NB4 (cell line): ENCODE measurements at regions not wholly inside any gene's neighbourhood (a gene's known extent, or its start where the extent isn't known, plus 50 kb on each side); places are given as distances from the start of the nearest gene placed in this dataset.

Experiments used
- DNase-seq: peaks from one replicate; pipeline ENCODE4 v3.0.0; 2010; ENCODE audit warnings: low read depth
- H3K4me3 ChIP-seq: one replicate; pipeline ENCODE4 v1.5.1; 2011; ENCODE audit warnings: mild to moderate bottlenecking, low read depth, low read length, moderate library complexity
- MAX ChIP-seq: IDR thresholded peaks from 2 replicates; pipeline ENCODE4 v1.6.1; 2011; ENCODE audit warnings: low read depth, low read length
- MYC ChIP-seq: IDR thresholded peaks from 2 replicates; pipeline ENCODE4 v1.6.1; 2011; ENCODE audit warnings: low read depth, low read length
- POLR2A ChIP-seq: IDR thresholded peaks from 2 replicates; pipeline ENCODE4 v1.6.1; 2011; ENCODE audit warnings: mild to moderate bottlenecking; ENCODE audit not compliant: insufficient read length; ENCODE audit errors: extremely low read depth
- TF ChIP-seq, protein P1 (sequence below): IDR thresholded peaks from one replicate; pipeline ENCODE4 v1.5.1; 2012; ENCODE audit warnings: low read depth, low read length

DNA sequence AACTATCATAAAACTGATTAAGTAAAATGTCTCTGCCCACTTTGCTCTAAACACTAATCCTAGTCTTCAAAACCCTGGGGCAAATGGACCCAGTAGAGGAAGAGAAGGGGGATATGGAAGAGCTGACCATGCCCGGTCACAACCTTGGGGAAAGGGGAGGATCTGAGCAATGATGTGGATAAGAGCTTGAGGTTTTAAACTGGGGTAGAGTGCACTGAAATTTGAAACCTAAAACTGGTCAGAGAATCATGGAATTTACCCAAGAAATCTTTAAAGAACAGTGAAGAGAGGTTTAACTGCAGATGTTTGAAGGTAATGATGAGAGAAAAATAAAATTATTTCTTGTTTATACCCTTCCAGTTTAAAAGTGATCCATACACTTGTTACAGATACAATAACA, 110.8 kb downstream of the MRPS30 start:
- DNase-seq = no peak
- H3K4me3 ChIP-seq = no peak overlapping the region
- TF ChIP-seq, protein P1, sequence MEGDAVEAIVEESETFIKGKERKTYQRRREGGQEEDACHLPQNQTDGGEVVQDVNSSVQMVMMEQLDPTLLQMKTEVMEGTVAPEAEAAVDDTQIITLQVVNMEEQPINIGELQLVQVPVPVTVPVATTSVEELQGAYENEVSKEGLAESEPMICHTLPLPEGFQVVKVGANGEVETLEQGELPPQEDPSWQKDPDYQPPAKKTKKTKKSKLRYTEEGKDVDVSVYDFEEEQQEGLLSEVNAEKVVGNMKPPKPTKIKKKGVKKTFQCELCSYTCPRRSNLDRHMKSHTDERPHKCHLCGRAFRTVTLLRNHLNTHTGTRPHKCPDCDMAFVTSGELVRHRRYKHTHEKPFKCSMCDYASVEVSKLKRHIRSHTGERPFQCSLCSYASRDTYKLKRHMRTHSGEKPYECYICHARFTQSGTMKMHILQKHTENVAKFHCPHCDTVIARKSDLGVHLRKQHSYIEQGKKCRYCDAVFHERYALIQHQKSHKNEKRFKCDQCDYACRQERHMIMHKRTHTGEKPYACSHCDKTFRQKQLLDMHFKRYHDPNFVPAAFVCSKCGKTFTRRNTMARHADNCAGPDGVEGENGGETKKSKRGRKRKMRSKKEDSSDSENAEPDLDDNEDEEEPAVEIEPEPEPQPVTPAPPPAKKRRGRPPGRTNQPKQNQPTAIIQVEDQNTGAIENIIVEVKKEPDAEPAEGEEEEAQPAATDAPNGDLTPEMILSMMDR = no peak
- no peak for TF ChIP-seq MYC

- H3K4me3 ChIP-seq = no peak overlapping the region
- DNase-seq = no peak
- TF ChIP-seq MYC = no peak
- TF ChIP-seq, protein P1 = no peak
- TF ChIP-seq MAX = no peak
- TF ChIP-seq POLR2A = no peak
Observed at GRCh38 chr5:44927115-44927733, 118.5 kb downstream of the MRPS30 start.

GRCh38 chr5:44932922-44933585, 124.3 kb downstream of the MRPS30 start:
- TF ChIP-seq MAX (no peak), POLR2A (no peak), MYC (no peak)
- TF ChIP-seq, protein P1 = no peak
- DNase-seq = no peak
- H3K4me3 ChIP-seq = no peak overlapping the region

- DNase-seq = no peak
- H3K4me3 ChIP-seq = no peak overlapping the region
- TF ChIP-seq POLR2A (no peak), MYC (no peak), MAX (no peak)
- TF ChIP-seq, protein P1 = no peak
Observed at GRCh38 chr5:44933686-44934085, 124.9 kb downstream of the MRPS30 start.

GRCh38 chr5:44935262-44935661, 126.5 kb downstream of the MRPS30 start:
- TF ChIP-seq POLR2A = no peak
- TF ChIP-seq, protein P1 = peak; percentile 48
- no peak overlapping the region for H3K4me3 ChIP-seq
- peak; percentile 39 for DNase-seq

- no peak for DNase-seq
- TF ChIP-seq POLR2A = no peak
- TF ChIP-seq, protein P1 = no peak
- TF ChIP-seq MYC = no peak
- no peak for TF ChIP-seq MAX
- no peak overlapping the region for H3K4me3 ChIP-seq
Observed at GRCh38 chr5:44935871-44936270, 127.1 kb downstream of the MRPS30 start.
